ENCODE measurements at regions not wholly inside any gene's neighbourhood (a gene's known extent, or its start where the extent isn't known, plus 50 kb on each side); places are given as distances from the start of the nearest gene placed in this dataset.

- Histone ChIP-seq H3K4me1 (ENCODE audit: control insufficient read depth, insufficient read depth, low read length) (no peaks in the 10 kb centered on the region), H3K23ac (ENCODE audit: low read depth, low read length) (no peak overlapping the region), H3K56ac (ENCODE audit: extremely low read depth, insufficient read depth, low read length) (no peak overlapping the region), H4K8ac (ENCODE audit: low read depth in 2 of 2, low read length in 2 of 2) (no peak overlapping the region), H2BK20ac (ENCODE audit: low read depth, low read length) (no peak overlapping the region), H2AFZ (replicated peaks; ENCODE audit: low read length, poor library complexity) (no peak overlapping the region), H3K27me3 (ENCODE audit: control insufficient read depth, insufficient read depth, low read length) (no peaks in the 10 kb centered on the region; the same call in 1 of the 2 replicates), H3K9me1 (ENCODE audit: insufficient read depth, low read length) (no peaks in the 10 kb centered on the region), H3K14ac (replicated peaks; ENCODE audit: low read depth, low read length) (no peak overlapping the region), H3K27ac (ENCODE audit: insufficient read depth, low read length) (no peak overlapping the region), H4K5ac (ENCODE audit: low read depth, low read length) (no peak overlapping the region), H2BK120ac (ENCODE audit: low read depth, low read length) (no peak overlapping the region), H2AK9ac (replicated peaks; ENCODE audit: low read depth, low read length, poor library complexity) (no peak overlapping the region), H2BK5ac (ENCODE audit: low read depth, low read length, poor library complexity, severe bottlenecking) (no peak overlapping the region), H3K4me3 (ENCODE audit: insufficient read depth, low read depth, low read length) (no peak overlapping the region), H2AK5ac (ENCODE audit: low read depth, low read length) (no peak overlapping the region), H3K18ac (ENCODE audit: low read depth, low read length) (no peak overlapping the region), H3K4me2 (ENCODE audit: low read depth, low read length) (no peak overlapping the region), H2BK15ac (ENCODE audit: low read depth, low read length) (no peak overlapping the region), H4K91ac (ENCODE audit: insufficient read depth, low read depth, low read length) (no peak overlapping the region), H3K36me3 (ENCODE audit: control insufficient read depth, insufficient read depth, low read length) (no peaks in the 10 kb centered on the region), H4K20me1 (ENCODE audit: insufficient read depth, low read length) (no peaks in the 10 kb centered on the region), H3K79me1 (ENCODE audit: low read depth in 1 of 2, low read length in 2 of 2) (no peaks in the 10 kb centered on the region), H3K4ac (ENCODE audit: low read depth, low read length) (no peak overlapping the region), H3K9ac (ENCODE audit: low read depth, low read length) (no peak overlapping the region), H3K9me3 (ENCODE audit: control insufficient read depth, insufficient read depth, low read length) (peaks cover 2% of the 10 kb centered on the region; the same call in 1 of the 2 replicates)
- in situ Hi-C loops (cut with MboI; ENCODE audit: low sequenced_read_pairs) (no loop called here), intact Hi-C loops (cut with micrococcal nuclease) (loop anchor here (5.0 kb wide), 1 partner anchor 267 kb away; no protein-coding TSS in a partner anchor), dilution Hi-C loops (cut with HindIII; ENCODE audit: low sequenced_read_pairs, unreplicated experiment) (no loop called here)
- ChIA-PET CTCF (no interaction called here), POLR2A (ENCODE audit: unreplicated experiment) (no interaction called here)
- BruUV-seq (replicated peaks), result no TSS peak
- ATAC-seq (ENCODE audit: low read depth), result no peak
- DNase-seq, result no peak
- no peak for TF ChIP-seq ELK1 (IDR thresholded peaks at IDR 0.05; ENCODE audit: borderline replicate concordance, low read depth, low read length)
- TF ChIP-seq CEBPB (IDR thresholded peaks at IDR 0.05; ENCODE audit: low read depth, low read length), result no peak
- no peak for TF ChIP-seq NFE2L2 (IDR thresholded peaks at IDR 0.05; ENCODE audit: low read depth, low read length)
- no peak for TF ChIP-seq SMC3 (IDR thresholded peaks at IDR 0.05; ENCODE audit: low read depth, low read length)
- no peak for TF ChIP-seq MAFK (IDR thresholded peaks at IDR 0.05; ENCODE audit: low read depth, low read length)
- no peak for TF ChIP-seq CTCF (conservative IDR thresholded peaks at IDR 0.05; ENCODE audit: low read depth, low read length)
- TF ChIP-seq MAZ (IDR thresholded peaks at IDR 0.05; ENCODE audit: borderline replicate concordance, low read depth, low read length), result no peak
- WGBS, 2 experiments (ENCODE audit: extremely low coverage in 2 of 2, insufficient read length in 1 of 2), result 58% methylated on average over 2 of the region's 3 CpGs; no CpG with 5 or more reads in 1 of the 2 experiments
Measured at GRCh38 chr1:51044199-51044598, 57.8 kb upstream of the C1orf185 start.

Measured in IMR-90 (cell line).